IMR-90 (cell line): ENCODE measurements at regions not wholly inside any gene's neighbourhood (a gene's known extent, or its start where the extent isn't known, plus 50 kb on each side); places are given as distances from the start of the nearest gene placed in this dataset.

Experiments
- ATAC-seq: fragments of 200-7000 bp; cut with Tn5 transposase; 2 replicates; pipeline ENCODE4 v1.9.1; 2020; ENCODE audit warnings: low read depth, mild to moderate bottlenecking, moderate library complexity
- BruUV-seq: library from RNA; stranded (reverse); fragments of 400-500 nt; replicated peaks from 2 replicates; lab custom pipeline; 2021; lab: Mats Ljungman, UMichigan
- CTCF ChIA-PET: fragments of 300-600 bp; formaldehyde crosslinking; extraction: SDS; loops from one replicate; lab custom pipeline; 2021; ENCODE audit warnings: antibody characterized with exemption; lab: Yijun Ruan, JAX
- POLR2A ChIA-PET: fragments of 300-600 bp; sonication (Branson Sonifier 250); formaldehyde crosslinking; loops from one replicate; lab custom pipeline; 2022; ENCODE audit warnings: antibody characterized with exemption; ENCODE audit not compliant: unreplicated experiment; lab: Charles Lee
- DNase-seq: peaks from one replicate; pipeline ENCODE4 v3.0.0; 2013
- H2AFZ ChIP-seq: replicated peaks from 2 replicates; pipeline ENCODE3; 2013; ENCODE audit warnings: low read length, mild to moderate bottlenecking; ENCODE audit not compliant: poor library complexity
- H2AK5ac ChIP-seq: 2 replicates; pipeline ENCODE4 v1.6.1; 2013; ENCODE audit warnings: low read depth, low read length, inconsistent platforms
- H2AK9ac ChIP-seq: replicated peaks from 2 replicates; pipeline ENCODE3; 2013; ENCODE audit warnings: mild to moderate bottlenecking, low read depth, low read length, moderate library complexity; ENCODE audit not compliant: poor library complexity
- H2BK120ac ChIP-seq: 2 replicates; pipeline ENCODE4 v1.6.1; 2013; ENCODE audit warnings: low read depth, low read length, inconsistent platforms
- H2BK15ac ChIP-seq: 3 replicates; pipeline ENCODE4 v1.6.1; 2013; ENCODE audit warnings: low read depth, low read length, inconsistent platforms
- H2BK20ac ChIP-seq: 2 replicates; pipeline ENCODE4 v1.6.1; 2013; ENCODE audit warnings: low read depth, mild to moderate bottlenecking, inconsistent platforms, low read length, moderate library complexity
- H2BK5ac ChIP-seq: 2 replicates; pipeline ENCODE4 v1.6.1; 2013; ENCODE audit warnings: mild to moderate bottlenecking, low read depth, low read length, inconsistent platforms; ENCODE audit not compliant: poor library complexity, severe bottlenecking
- H3K14ac ChIP-seq: replicated peaks from 2 replicates; pipeline ENCODE4 v1.6.1; 2013; ENCODE audit warnings: low read depth, low read length, inconsistent platforms
- H3K18ac ChIP-seq: 2 replicates; pipeline ENCODE4 v1.6.1; 2013; ENCODE audit warnings: low read depth, low read length, control low read depth
- H3K23ac ChIP-seq: 2 replicates; pipeline ENCODE4 v1.6.1; 2013; ENCODE audit warnings: low read depth, low read length, inconsistent platforms
- H3K27ac ChIP-seq: 2 replicates; pipeline ENCODE4 v1.5.1; 2013; ENCODE audit warnings: mild to moderate bottlenecking, control low read depth, low read length; ENCODE audit not compliant: insufficient read depth
- H3K27me3 ChIP-seq: 2 replicates; pipeline ENCODE4 v1.6.1; 2013; ENCODE audit warnings: low read length; ENCODE audit not compliant: control insufficient read depth, insufficient read depth
- H3K36me3 ChIP-seq: 2 replicates; pipeline ENCODE4 v1.6.1; 2013; ENCODE audit warnings: low read length, mixed read lengths; ENCODE audit not compliant: control insufficient read depth, insufficient read depth
- H3K4ac ChIP-seq: 2 replicates; pipeline ENCODE4 v1.6.1; 2013; ENCODE audit warnings: low read depth, low read length, inconsistent platforms
- H3K4me1 ChIP-seq: 2 replicates; pipeline ENCODE4 v1.6.1; 2013; ENCODE audit warnings: low read length, mixed read lengths; ENCODE audit not compliant: control insufficient read depth, insufficient read depth
- H3K4me2 ChIP-seq: 2 replicates; pipeline ENCODE4 v1.6.1; 2013; ENCODE audit warnings: low read depth, mild to moderate bottlenecking, control low read depth, low read length, moderate library complexity
- H3K4me3 ChIP-seq: 2 replicates; pipeline ENCODE4 v1.5.1; 2013; ENCODE audit warnings: low read depth, mild to moderate bottlenecking, control low read depth, low read length, moderate library complexity; ENCODE audit not compliant: insufficient read depth
- H3K56ac ChIP-seq: 2 replicates; pipeline ENCODE4 v1.6.1; 2013; ENCODE audit warnings: low read length, inconsistent platforms; ENCODE audit not compliant: insufficient read depth; ENCODE audit errors: extremely low read depth
- H3K79me1 ChIP-seq, 2 experiments: 2 replicates each; pipeline ENCODE4 v1.6.1; 2013; ENCODE audit warnings: low read length in 2 of 2, inconsistent platforms in 1 of 2, low read depth in 1 of 2
- H3K9ac ChIP-seq: 2 replicates; pipeline ENCODE4 v1.6.1; 2013; ENCODE audit warnings: low read depth, low read length, control low read depth
- H3K9me1 ChIP-seq: 2 replicates; pipeline ENCODE4 v1.6.1; 2013; ENCODE audit warnings: low read length, inconsistent platforms; ENCODE audit not compliant: insufficient read depth
- H3K9me3 ChIP-seq: 2 replicates; pipeline ENCODE4 v1.6.1; 2013; ENCODE audit warnings: low read length; ENCODE audit not compliant: control insufficient read depth, insufficient read depth
- H4K20me1 ChIP-seq: 2 replicates; pipeline ENCODE4 v1.6.1; 2013; ENCODE audit warnings: low read length, inconsistent platforms; ENCODE audit not compliant: insufficient read depth
- H4K5ac ChIP-seq: 2 replicates; pipeline ENCODE4 v1.6.1; 2013; ENCODE audit warnings: mild to moderate bottlenecking, low read depth, low read length, control low read depth
- H4K8ac ChIP-seq, 2 experiments: 2 replicates each; pipeline ENCODE4 v1.6.1; 2013; ENCODE audit warnings: low read depth in 2 of 2, low read length in 2 of 2, control low read depth in 1 of 2, inconsistent platforms in 1 of 2
- H4K91ac ChIP-seq: 2 replicates; pipeline ENCODE4 v1.6.1; 2013; ENCODE audit warnings: low read depth, low read length, inconsistent platforms; ENCODE audit not compliant: insufficient read depth
- BHLHE40 ChIP-seq: fragments of 150-350 bp; IDR thresholded peaks from 2 replicates; pipeline ENCODE4 v1.6.1; 2016; ENCODE audit warnings: mild to moderate bottlenecking, low read depth, low read length
- CHD1 ChIP-seq: IDR thresholded peaks from 2 replicates; pipeline ENCODE4 v1.6.1; 2012; ENCODE audit warnings: low read depth, low read length, improper control_type of control experiment
- FOS ChIP-seq: fragments of 150-350 bp; IDR thresholded peaks from 2 replicates; pipeline ENCODE4 v1.6.1; 2016; ENCODE audit warnings: low read depth, low read length
- dilution Hi-C: fragments of 300-500 bp; cut with HindIII; formaldehyde crosslinking; loops from one replicate; pipeline ENCODE4 v1.14.3; 2018; ENCODE audit warnings: low sequenced_read_pairs; ENCODE audit not compliant: unreplicated experiment
- in situ Hi-C: fragments of 300-500 bp; cut with MboI; formaldehyde crosslinking; loops from 3 replicates; pipeline ENCODE4 v1.14.3; 2019; ENCODE audit warnings: low sequenced_read_pairs, inconsistent platforms, mixed read lengths
- intact Hi-C: fragments of 100-400 bp; cut with micrococcal nuclease; formaldehyde crosslinking; loops from 2 replicates; pipeline ENCODE4 v1.10.0; 2022

GRCh38 chr18:38368886-38369285 lies 803.3 kb upstream of the CELF4 start:
- Histone ChIP-seq H3K4me1 (no peaks in the 10 kb centered on the region), H4K8ac (no peak overlapping the region), H3K14ac (no peak overlapping the region), H3K9me1 (no peaks in the 10 kb centered on the region), H2AK9ac (no peak overlapping the region), H2BK5ac (no peak overlapping the region), H2AFZ (no peak overlapping the region), H3K23ac (no peak overlapping the region), H2BK15ac (no peak overlapping the region), H3K4me3 (no peak overlapping the region), H2BK20ac (no peak overlapping the region), H3K27me3 (no peaks in the 10 kb centered on the region), H3K18ac (no peak overlapping the region), H3K9me3 (peaks cover 9% of the 10 kb centered on the region), H4K20me1 (no peaks in the 10 kb centered on the region), H3K9ac (no peak overlapping the region), H3K27ac (no peak overlapping the region), H3K36me3 (no peaks in the 10 kb centered on the region), H4K91ac (no peak overlapping the region), H3K56ac (no peak overlapping the region), H4K5ac (no peak overlapping the region), H2BK120ac (no peak overlapping the region), H2AK5ac (no peak overlapping the region), H3K79me1 (no peaks in the 10 kb centered on the region), H3K4ac (no peak overlapping the region), H3K4me2 (no peak overlapping the region)
- ATAC-seq (no peak), DNase-seq (no peak)
- no TSS peak for BruUV-seq
- ChIA-PET CTCF (no interaction called here), POLR2A (interaction anchor here (0.6 kb wide), 1 partner anchor 423 kb away, joined by 3 read pairs; no protein-coding TSS in a partner anchor)
- in situ Hi-C loops, result no loop called here
- TF ChIP-seq BHLHE40, result no peak
- TF ChIP-seq CHD1, result no peak
- no peak for TF ChIP-seq FOS
- dilution Hi-C loops, result no loop called here
- intact Hi-C loops, result no loop called here
